HCT116 (cell line): ENCODE measurements at regions not wholly inside any gene's neighbourhood (a gene's known extent, or its start where the extent isn't known, plus 50 kb on each side); places are given as distances from the start of the nearest gene placed in this dataset.

Experiments used
- ATAC-seq: fragments of 200-7000 bp; cut with Tn5 transposase; 2 replicates; pipeline ENCODE4 v1.9.1; 2020; ENCODE audit warnings: mild to moderate bottlenecking, moderate library complexity
- BruUV-seq: library from RNA; stranded (reverse); fragments of 400-500 nt; replicated peaks from 2 replicates; lab custom pipeline; 2021; lab: Mats Ljungman, UMichigan
- CTCF ChIA-PET: fragments of 300-600 bp; sonication (Branson Sonifier 250); formaldehyde crosslinking; loops from one replicate; lab custom pipeline; 2021; ENCODE audit warnings: antibody characterized with exemption; lab: Charles Lee
- POLR2A ChIA-PET: fragments of 300-600, 350-600 bp; sonication (Branson Sonifier 250); formaldehyde crosslinking; loops from one replicate; lab custom pipeline; 2021; ENCODE audit warnings: antibody characterized with exemption; lab: Charles Lee
- RAD21 ChIA-PET, 2 experiments: fragments of 300-600 bp; sonication (Branson Sonifier 250); formaldehyde crosslinking; loops; one replicate each; lab custom pipeline; 2023; ENCODE audit warnings: low total read pairs in 2 of 2; ENCODE audit not compliant: uncharacterized antibody in 2 of 2, unreplicated experiment in 2 of 2, low non-redundant PET in 1 of 2; lab: Charles Lee
- DNase-seq: peaks from one replicate; pipeline ENCODE4 v3.0.0-alpha.2; 2010; ENCODE audit warnings: low read depth, low spot score
- H2AFZ ChIP-seq: fragments of 200-600 bp; shearing (Covaris generic), sonication (generic); 2 replicates; pipeline ENCODE4 v1.6.1; 2017; ENCODE audit warnings: low read depth, mixed run types, mixed read lengths, antibody characterized with exemption, low read length; ENCODE audit not compliant: poor library complexity, severe bottlenecking
- H3K27ac ChIP-seq: 2 replicates; pipeline ENCODE4 v1.5.1; 2012; ENCODE audit warnings: low read depth, low read length
- H3K27me3 ChIP-seq: fragments of 200-600 bp; sonication (generic); 2 replicates; pipeline ENCODE4 v1.6.1; 2016; ENCODE audit warnings: mixed run types, low read length, mixed read lengths; ENCODE audit not compliant: insufficient read depth
- H3K36me3 ChIP-seq, 2 experiments: fragments of 200-500 bp in 1 of 2; fragments of 200-600 bp in 1 of 2; sonication (Bioruptor generic) in 1 of 2; sonication (generic) in 1 of 2; 2 replicates each; pipeline versions ENCODE4 v1.5.1 to v1.6.1; 2014 to 2016; ENCODE audit warnings: low read length in 2 of 2, inconsistent platforms in 1 of 2, mixed read lengths in 1 of 2, mixed run types in 1 of 2; ENCODE audit not compliant: insufficient read depth in 2 of 2, control insufficient read depth in 1 of 2
- H3K4me1 ChIP-seq, 2 experiments: fragments of 200-600 bp in 1 of 2; sonication (generic) in 1 of 2; 2 replicates each; pipeline versions ENCODE4 v1.5.1 to v1.6.1; 2012 to 2017; ENCODE audit warnings: low read length in 2 of 2, inconsistent platforms in 1 of 2, mild to moderate bottlenecking in 1 of 2, mixed read lengths in 1 of 2, mixed run types in 1 of 2, moderate library complexity in 1 of 2; ENCODE audit not compliant: insufficient read depth in 2 of 2, control insufficient read depth in 1 of 2
- H3K4me2 ChIP-seq: fragments of 200-600 bp; sonication (generic); 2 replicates; pipeline ENCODE4 v1.6.1; 2017; ENCODE audit warnings: mixed run types, low read length, mixed read lengths
- H3K4me3 ChIP-seq, 2 experiments: fragments of 200-600 bp in 1 of 2; sonication (generic) in 1 of 2; replicated peaks in 1 of 2; 2 replicates each; pipeline ENCODE4 v1.5.1; 2011 to 2016; ENCODE audit warnings: low read length in 2 of 2, control low read depth in 1 of 2, low read depth in 1 of 2, mild to moderate bottlenecking in 1 of 2, mixed read lengths in 1 of 2, mixed run types in 1 of 2
- H3K79me2 ChIP-seq: fragments of 200-600 bp; sonication (generic); 2 replicates; pipeline ENCODE4 v1.6.1; 2017; ENCODE audit warnings: mild to moderate bottlenecking, mixed run types, low read length, moderate library complexity, mixed read lengths; ENCODE audit not compliant: insufficient read depth
- H3K9ac ChIP-seq: fragments of 200-600 bp; sonication (generic); 2 replicates; pipeline ENCODE4 v1.6.1; 2016; ENCODE audit warnings: low read length, mixed read lengths
- H3K9me2 ChIP-seq: fragments of 200-600 bp; sonication (generic), shearing (Covaris generic); 2 replicates; pipeline ENCODE4 v1.6.1; 2017; ENCODE audit warnings: mixed run types, mild to moderate bottlenecking, moderate library complexity; ENCODE audit not compliant: insufficient read depth
- H3K9me3 ChIP-seq, 2 experiments: fragments of 200-500 bp in 1 of 2; fragments of 200-600 bp in 1 of 2; sonication (Bioruptor generic) in 1 of 2; sonication (generic) in 1 of 2; 2 replicates each; pipeline ENCODE4 v1.6.1; 2014 to 2017; ENCODE audit warnings: low read length in 2 of 2, mixed read lengths in 2 of 2, inconsistent platforms in 1 of 2, low read depth in 1 of 2, mild to moderate bottlenecking in 1 of 2, mixed run types in 1 of 2, moderate library complexity in 1 of 2; ENCODE audit not compliant: control insufficient read depth in 1 of 2, insufficient read depth in 1 of 2
- H4K20me1 ChIP-seq: fragments of 200-600 bp; sonication (generic), shearing (Covaris generic); 2 replicates; pipeline ENCODE4 v1.6.1; 2017; ENCODE audit warnings: mixed run types, mild to moderate bottlenecking, moderate library complexity; ENCODE audit not compliant: insufficient read depth
- ATF3 ChIP-seq: IDR thresholded peaks from 2 replicates; pipeline ENCODE4 v1.6.1; 2012
- CTCF ChIP-seq, 3 experiments: fragments of 200-600 bp in 1 of 3; sonication (generic) in 1 of 3; IDR thresholded peaks in 2 of 3; conservative IDR thresholded peaks in 1 of 3; 2 replicates each; pipeline ENCODE4 v1.5.1; 2012 to 2017; ENCODE audit warnings: low read depth in 2 of 3, low read length in 2 of 3, antibody characterized with exemption in 1 of 3, borderline replicate concordance in 1 of 3, control low read depth in 1 of 3, mild to moderate bottlenecking in 1 of 3, mixed read lengths in 1 of 3, mixed run types in 1 of 3, moderate library complexity in 1 of 3; ENCODE audit not compliant: insufficient read depth in 1 of 3
- EZH2 ChIP-seq: fragments of 200-600 bp; sonication (generic); IDR thresholded peaks from 2 replicates; pipeline ENCODE4 v1.6.1; 2017; ENCODE audit warnings: antibody characterized with exemption, mixed run types
- RAD21 ChIP-seq: IDR thresholded peaks from 2 replicates; pipeline ENCODE4 v1.6.1; 2012; ENCODE audit warnings: low read depth, mild to moderate bottlenecking
- SRF ChIP-seq: IDR thresholded peaks from 2 replicates; pipeline ENCODE4 v1.6.1; 2012; ENCODE audit warnings: low read depth
- ZBTB33 ChIP-seq: IDR thresholded peaks from 2 replicates; pipeline ENCODE4 v1.6.1; 2011; ENCODE audit warnings: mild to moderate bottlenecking, low read length, moderate library complexity; ENCODE audit not compliant: insufficient replicate concordance; ENCODE audit errors: extremely low read depth
- ZNF274 ChIP-seq: fragments of 200-500 bp; sonication (Bioruptor generic); IDR thresholded peaks from 2 replicates; pipeline ENCODE4 v1.6.1; 2014; ENCODE audit warnings: mild to moderate bottlenecking, low read depth, low read length, inconsistent platforms
- intact Hi-C: fragments of 100-400 bp; cut with micrococcal nuclease; formaldehyde crosslinking; loops from 2 replicates; pipeline ENCODE4 v1.10.0; 2022

- RAD21 ChIA-PET: no interaction called here
- H2AFZ ChIP-seq: no peak overlapping the region
- CTCF ChIA-PET: no interaction called here
- no peaks in the 10 kb centered on the region for H3K27me3 ChIP-seq
- H3K9me2 ChIP-seq: no peaks in the 10 kb centered on the region
- no peaks in the 10 kb centered on the region for H3K4me1 ChIP-seq
- H3K4me3 ChIP-seq: no peak overlapping the region
- DNase-seq (no peak), ATAC-seq (no peak)
- no peaks in the 10 kb centered on the region for H3K79me2 ChIP-seq
- H4K20me1 ChIP-seq: no peaks in the 10 kb centered on the region
- no peaks in the 10 kb centered on the region for H3K36me3 ChIP-seq
- no peak overlapping the region for H3K9ac ChIP-seq
- BruUV-seq: no TSS peak
- no peak for TF ChIP-seq ZBTB33
- TF ChIP-seq ZNF274: no peak
- TF ChIP-seq SRF: no peak
- TF ChIP-seq RAD21: no peak
- no peak for TF ChIP-seq ATF3
- no peak for TF ChIP-seq EZH2
- no peak for TF ChIP-seq CTCF (IDR thresholded peaks at IDR 0.05 in 2 of 3, conservative IDR thresholded peaks at IDR 0.05 in 1 of 3; ENCODE audit: borderline replicate concordance in 1 of 3, insufficient read depth in 1 of 3, low read depth in 2 of 3, low read length in 2 of 3)
- H3K27ac ChIP-seq: no peak overlapping the region
- H3K4me2 ChIP-seq: no peak overlapping the region
- intact Hi-C loops: no loop called here
- no peaks in the 10 kb centered on the region for H3K9me3 ChIP-seq
- POLR2A ChIA-PET: no interaction called here
Observed at GRCh38 chr5:58348996-58349728, 110.7 kb downstream of the PLK2 start.
